Natural killer cell (primary cell): ENCODE measurements at regions not wholly inside any gene's neighbourhood (a gene's known extent, or its start where the extent isn't known, plus 50 kb on each side); places are given as distances from the start of the nearest gene placed in this dataset.

Experiments
- ATAC-seq, 3 donors: fragments of 150-1000 bp in 2 of 3; fragments of 200-7000 bp in 1 of 3; cut with Tn5 transposase; 1 replicate in 1 of 3; 2 replicates in 2 of 3; pipeline ENCODE4 v1.10.0; 2021; ENCODE audit warnings: mild to moderate bottlenecking in 2 of 3, moderate library complexity in 2 of 3
- DNase-seq, 2 donors: peaks; one replicate each; pipeline versions ENCODE4 v3.0.0 to v3.0.0-alpha.2; 2013 to 2021; ENCODE audit warnings: mixed read lengths in 1 of 2
- H3K27ac ChIP-seq: one replicate; pipeline ENCODE4 v1.5.1; 2013; ENCODE audit warnings: mild to moderate bottlenecking, low read length
- H3K27me3 ChIP-seq: one replicate; pipeline ENCODE4 v1.6.1; 2013; ENCODE audit warnings: low read length; ENCODE audit not compliant: control insufficient read depth, insufficient read depth
- H3K36me3 ChIP-seq: one replicate; pipeline ENCODE4 v1.6.1; 2013; ENCODE audit warnings: low read length; ENCODE audit not compliant: control insufficient read depth, insufficient read depth
- H3K4me1 ChIP-seq: one replicate; pipeline ENCODE4 v1.6.1; 2013; ENCODE audit warnings: low read length; ENCODE audit not compliant: control insufficient read depth, insufficient read depth
- H3K4me3 ChIP-seq: one replicate; pipeline ENCODE4 v1.5.1; 2013; ENCODE audit warnings: low read length
- H3K9me3 ChIP-seq: one replicate; pipeline ENCODE4 v1.6.1; 2013; ENCODE audit warnings: low read length; ENCODE audit not compliant: control insufficient read depth, insufficient read depth
- H3K27ac Mint-ChIP-seq, 2 donors: one replicate each; pipeline ENCODE4 v1.8.0; 2022; ENCODE audit warnings: mild to moderate bottlenecking in 2 of 2, mixed read lengths in 2 of 2, moderate library complexity in 1 of 2
- H3K27me3 Mint-ChIP-seq, 2 donors: one replicate each; pipeline ENCODE4 v1.8.0; 2022; ENCODE audit warnings: low read depth in 2 of 2, mixed read lengths in 2 of 2
- H3K36me3 Mint-ChIP-seq: one replicate; pipeline ENCODE4 v1.8.0; 2022; ENCODE audit warnings: mixed read lengths
- H3K4me1 Mint-ChIP-seq, 2 donors: one replicate each; pipeline ENCODE4 v1.8.0; 2022; ENCODE audit warnings: mixed read lengths in 2 of 2
- H3K4me3 Mint-ChIP-seq: one replicate; pipeline ENCODE4 v1.8.0; 2022; ENCODE audit warnings: mild to moderate bottlenecking, moderate library complexity, mixed read lengths
- H3K9me3 Mint-ChIP-seq, 2 donors: one replicate each; pipeline ENCODE4 v1.8.0; 2022; ENCODE audit warnings: mixed read lengths in 2 of 2
- CTCF ChIP-seq: fragments of 200-600 bp; IDR thresholded peaks from one replicate; pipeline ENCODE4 v1.8.0; 2022; ENCODE audit warnings: antibody characterized with exemption
- WGBS: methylation state at CpG from one replicate; pipeline ENCODE4 v1.1.7; 2013; ENCODE audit warnings: missing lambda C conversion rate; ENCODE audit not compliant: insufficient coverage; 5-methylcytosine and 5-hydroxymethylcytosine counted together
- intact Hi-C: fragments of 100-400 bp; cut with micrococcal nuclease; formaldehyde crosslinking; loops from one replicate; pipeline ENCODE4 v1.14.2; 2022

GRCh38 chr16:60816461-60816860 lies 1219.8 kb downstream of the CDH8 start:
- H3K27ac ChIP-seq = no peak overlapping the region
- no peak overlapping the region for H3K4me3 ChIP-seq
- no peak for TF ChIP-seq CTCF
- DNase-seq (no peak), ATAC-seq (no peak)
- H3K36me3 ChIP-seq = no peaks in the 10 kb centered on the region
- H3K4me1 ChIP-seq = no peaks in the 10 kb centered on the region
- no peaks in the 10 kb centered on the region for H3K36me3 Mint-ChIP-seq
- no peak overlapping the region for H3K4me3 Mint-ChIP-seq
- WGBS = 88% methylated on average over 1 of the region's 1 CpG
- H3K27ac Mint-ChIP-seq = no peak overlapping the region
- H3K27me3 Mint-ChIP-seq = no peaks in the 10 kb centered on the region
- no peaks in the 10 kb centered on the region for H3K27me3 ChIP-seq
- no peaks in the 10 kb centered on the region for H3K9me3 ChIP-seq
- H3K4me1 Mint-ChIP-seq = no peaks in the 10 kb centered on the region
- intact Hi-C loops = no loop called here
- peaks cover 4 to 19% of the 10 kb centered on the region in 2 donors for H3K9me3 Mint-ChIP-seq

- no peaks in the 10 kb centered on the region for H3K36me3 ChIP-seq
- H3K9me3 ChIP-seq = no peaks in the 10 kb centered on the region
- intact Hi-C loops = no loop called here
- Mint-ChIP-seq H3K36me3 (no peaks in the 10 kb centered on the region), H3K27me3 (no peaks in the 10 kb centered on the region), H3K4me1 (no peaks in the 10 kb centered on the region), H3K27ac (no peak overlapping the region), H3K9me3 (peaks cover 4 to 19% of the 10 kb centered on the region in 2 donors), H3K4me3 (no peak overlapping the region)
- 53% methylated on average over 2 of the region's 3 CpGs for WGBS
- no peak for ATAC-seq
- TF ChIP-seq CTCF = no peak
- H3K27me3 ChIP-seq = no peaks in the 10 kb centered on the region
- no peak overlapping the region for H3K27ac ChIP-seq
- DNase-seq = no peak
- no peaks in the 10 kb centered on the region for H3K4me1 ChIP-seq
- no peak overlapping the region for H3K4me3 ChIP-seq
Observed at GRCh38 chr16:60815865-60816264, 1220.4 kb downstream of the CDH8 start.

GRCh38 chr16:60815033-60815432 lies 1221.2 kb downstream of the CDH8 start:
- no peaks in the 10 kb centered on the region for H3K27me3 Mint-ChIP-seq
- intact Hi-C loops = no loop called here
- H3K27ac ChIP-seq = no peak overlapping the region
- no peak overlapping the region for H3K4me3 Mint-ChIP-seq
- no peak overlapping the region for H3K4me3 ChIP-seq
- H3K36me3 Mint-ChIP-seq = no peaks in the 10 kb centered on the region
- 90% methylated on average over 3 of the region's 3 CpGs for WGBS
- H3K27me3 ChIP-seq = no peaks in the 10 kb centered on the region
- H3K27ac Mint-ChIP-seq = no peak overlapping the region
- H3K4me1 Mint-ChIP-seq = no peaks in the 10 kb centered on the region
- DNase-seq (no peak), ATAC-seq (no peak)
- H3K9me3 Mint-ChIP-seq = peaks cover 2 to 19% of the 10 kb centered on the region in 2 donors
- no peaks in the 10 kb centered on the region for H3K4me1 ChIP-seq
- H3K36me3 ChIP-seq = no peaks in the 10 kb centered on the region
- H3K9me3 ChIP-seq = no peaks in the 10 kb centered on the region
- no peak for TF ChIP-seq CTCF

- Mint-ChIP-seq H3K9me3 (peaks cover 4 to 18% of the 10 kb centered on the region in 2 donors), H3K27ac (no peak overlapping the region)
- TF ChIP-seq CTCF = no peak
Observed at GRCh38 chr16:60811657-60812056, 1224.6 kb downstream of the CDH8 start.

More at GRCh38 chr16:60811657-60812056, 1224.6 kb downstream of the CDH8 start:
- Mint-ChIP-seq H3K4me3 (no peak overlapping the region), H3K4me1 (no peaks in the 10 kb centered on the region), H3K27me3 (no peaks in the 10 kb centered on the region), H3K36me3 (no peaks in the 10 kb centered on the region)
- ATAC-seq = no peak
- DNase-seq = no peak
- no peaks in the 10 kb centered on the region for H3K4me1 ChIP-seq
- H3K36me3 ChIP-seq = no peaks in the 10 kb centered on the region
- no peak overlapping the region for H3K27ac ChIP-seq
- no peaks in the 10 kb centered on the region for H3K9me3 ChIP-seq
- no peak overlapping the region for H3K4me3 ChIP-seq
- intact Hi-C loops = no loop called here
- no peaks in the 10 kb centered on the region for H3K27me3 ChIP-seq
